GM23338 (cell line): ENCODE measurements at regions not wholly inside any gene's neighbourhood (a gene's known extent, or its start where the extent isn't known, plus 50 kb on each side); places are given as distances from the start of the nearest gene placed in this dataset.

ENCODE experiments used
- ATAC-seq: fragments of 200-7000 bp; cut with Tn5 transposase; 3 replicates; pipeline ENCODE4 v1.9.1; 2020
- DNase-seq: peaks from one replicate; pipeline ENCODE4 v3.0.0-alpha.2; 2015; ENCODE audit warnings: low spot score
- H2AFZ ChIP-seq: fragments of 200-600 bp; sonication (generic); 2 replicates; pipeline ENCODE4 v1.8.0; 2016; ENCODE audit warnings: antibody characterized with exemption, mild to moderate bottlenecking, moderate library complexity
- H3F3A ChIP-seq: fragments of 200-600 bp; sonication (generic); replicated peaks from 2 replicates; pipeline ENCODE4 v1.8.0; 2017; ENCODE audit warnings: antibody characterized with exemption, mixed run types, low read depth
- H3K27ac ChIP-seq: fragments of 200-600 bp; sonication (generic); 2 replicates; pipeline ENCODE4 v1.6.1; 2016; ENCODE audit warnings: low read depth
- H3K27me3 ChIP-seq: fragments of 200-600 bp; sonication (generic); 2 replicates; pipeline ENCODE4 v1.8.0; 2016; ENCODE audit warnings: mild to moderate bottlenecking, mixed run types, moderate library complexity; ENCODE audit not compliant: insufficient read depth
- H3K36me3 ChIP-seq: fragments of 200-600 bp; sonication (generic); 2 replicates; pipeline ENCODE4 v1.8.0; 2016; ENCODE audit warnings: mild to moderate bottlenecking; ENCODE audit not compliant: insufficient read depth
- H3K4me1 ChIP-seq: fragments of 200-600 bp; sonication (generic); 2 replicates; pipeline ENCODE4 v1.8.0; 2016; ENCODE audit warnings: mild to moderate bottlenecking, moderate library complexity; ENCODE audit not compliant: insufficient read depth
- H3K4me2 ChIP-seq: fragments of 200-600 bp; sonication (generic); 2 replicates; pipeline ENCODE4 v1.7.1; 2017; ENCODE audit warnings: mixed run types
- H3K4me3 ChIP-seq: fragments of 200-600 bp; sonication (generic); 2 replicates; pipeline ENCODE4 v1.6.1; 2016; ENCODE audit warnings: mixed run types
- H3K79me2 ChIP-seq: fragments of 200-600 bp; sonication (generic); replicated peaks from 2 replicates; pipeline ENCODE4 v1.8.0; 2017; ENCODE audit warnings: mild to moderate bottlenecking; ENCODE audit not compliant: insufficient read depth
- H3K9me2 ChIP-seq: fragments of 200-600 bp; sonication (generic); 2 replicates; pipeline ENCODE4 v1.8.0; 2017; ENCODE audit not compliant: insufficient read depth
- H4K20me1 ChIP-seq: fragments of 200-600 bp; sonication (generic); replicated peaks from 2 replicates; pipeline ENCODE4 v1.8.0; 2017; ENCODE audit warnings: mild to moderate bottlenecking; ENCODE audit not compliant: insufficient read depth
- H3K27ac Mint-ChIP-seq: 2 replicates; pipeline ENCODE4 v1.8.0; 2020; ENCODE audit warnings: inconsistent platforms, mild to moderate bottlenecking, moderate library complexity, mixed read lengths
- H3K27me3 Mint-ChIP-seq: 3 replicates; pipeline ENCODE4 v1.8.0; 2022; ENCODE audit warnings: low read depth, mild to moderate bottlenecking, moderate library complexity, mixed read lengths, inconsistent platforms; ENCODE audit not compliant: insufficient read depth, poor library complexity
- H3K36me3 Mint-ChIP-seq: 3 replicates; pipeline ENCODE4 v1.8.0; 2021; ENCODE audit warnings: low read depth, mild to moderate bottlenecking, inconsistent platforms, moderate library complexity, mixed read lengths
- H3K4me1 Mint-ChIP-seq: 3 replicates; pipeline ENCODE4 v1.8.0; 2020; ENCODE audit warnings: mild to moderate bottlenecking, inconsistent platforms, mixed read lengths
- H3K4me3 Mint-ChIP-seq: 3 replicates; pipeline ENCODE4 v1.8.0; 2021; ENCODE audit warnings: moderate library complexity, mild to moderate bottlenecking, inconsistent platforms, mixed read lengths
- H3K9me3 Mint-ChIP-seq: 3 replicates; pipeline ENCODE4 v1.8.0; 2020; ENCODE audit warnings: moderate library complexity, mild to moderate bottlenecking, inconsistent platforms, mixed read lengths
- EZH2 ChIP-seq: fragments of 200-600 bp; sonication (generic); IDR thresholded peaks from one replicate; pipeline ENCODE4 v1.8.0; 2017; ENCODE audit warnings: antibody characterized with exemption, mild to moderate bottlenecking, low read depth; ENCODE audit not compliant: unreplicated experiment
- EZH2phosphoT487 ChIP-seq: fragments of 200-600 bp; sonication (generic); IDR thresholded peaks from one replicate; pipeline ENCODE4 v1.8.1; 2018; ENCODE audit warnings: antibody characterized with exemption; ENCODE audit not compliant: unreplicated experiment
- NANOG ChIP-seq: IDR thresholded peaks from 2 replicates; pipeline ENCODE4 v1.6.1; 2016; ENCODE audit warnings: antibody characterized with exemption, borderline replicate concordance
- STAT1 ChIP-seq: IDR thresholded peaks from one replicate; pipeline ENCODE4 v1.6.1; 2016; ENCODE audit warnings: antibody characterized with exemption; ENCODE audit not compliant: unreplicated experiment
- TF ChIP-seq, protein P1 (sequence below): IDR thresholded peaks from one replicate; pipeline ENCODE4 v1.6.1; 2018; ENCODE audit warnings: antibody characterized with exemption; ENCODE audit not compliant: unreplicated experiment
- TF ChIP-seq, protein P2 (sequence below): fragments of 250-450 bp; sonication (Bioruptor Pico); IDR thresholded peaks from 2 replicates; pipeline ENCODE4 v1.5.0; 2020; ENCODE audit warnings: mild to moderate bottlenecking, moderate library complexity
- TF ChIP-seq, protein P3 (sequence below), 2 experiments: fragments of 200-600 bp in 1 of 2; sonication (generic) in 1 of 2; conservative IDR thresholded peaks; 2 replicates each; pipeline versions ENCODE4 v1.5.1 to v1.6.1; 2016 to 2017; ENCODE audit warnings: antibody characterized with exemption in 2 of 2, low read depth in 2 of 2, mild to moderate bottlenecking in 2 of 2, moderate library complexity in 1 of 2
- TF ChIP-seq, protein P4 (sequence below): IDR thresholded peaks from 2 replicates; pipeline ENCODE4 v1.6.1; 2016; ENCODE audit warnings: antibody characterized with exemption

DNA sequence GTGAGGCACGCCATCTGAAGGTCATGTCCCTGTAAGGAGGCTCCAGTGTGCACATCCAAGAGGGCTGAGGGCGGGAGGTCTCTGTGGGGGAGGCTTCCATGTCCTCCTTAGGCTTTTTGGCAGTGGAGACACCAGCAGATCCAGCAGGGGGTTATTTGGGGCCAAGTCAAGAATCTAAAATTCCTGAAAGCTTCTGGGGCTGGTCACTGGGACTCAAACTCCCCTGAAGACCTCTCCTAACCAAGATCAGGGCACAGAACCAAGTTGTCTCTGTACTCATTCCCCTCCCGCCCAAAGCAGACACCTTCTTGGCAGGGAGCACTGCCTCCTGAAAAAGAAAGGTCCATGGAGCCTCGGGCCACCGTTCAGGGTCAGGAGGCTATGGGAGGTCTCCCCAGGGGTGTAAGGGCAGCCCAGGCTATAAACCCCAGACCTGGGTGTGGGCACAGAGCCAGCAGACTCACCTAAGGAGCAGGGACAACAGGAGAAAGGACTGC lies 127.4 kb upstream of the ADRA1B start (continued):
- TF ChIP-seq, protein P1, sequence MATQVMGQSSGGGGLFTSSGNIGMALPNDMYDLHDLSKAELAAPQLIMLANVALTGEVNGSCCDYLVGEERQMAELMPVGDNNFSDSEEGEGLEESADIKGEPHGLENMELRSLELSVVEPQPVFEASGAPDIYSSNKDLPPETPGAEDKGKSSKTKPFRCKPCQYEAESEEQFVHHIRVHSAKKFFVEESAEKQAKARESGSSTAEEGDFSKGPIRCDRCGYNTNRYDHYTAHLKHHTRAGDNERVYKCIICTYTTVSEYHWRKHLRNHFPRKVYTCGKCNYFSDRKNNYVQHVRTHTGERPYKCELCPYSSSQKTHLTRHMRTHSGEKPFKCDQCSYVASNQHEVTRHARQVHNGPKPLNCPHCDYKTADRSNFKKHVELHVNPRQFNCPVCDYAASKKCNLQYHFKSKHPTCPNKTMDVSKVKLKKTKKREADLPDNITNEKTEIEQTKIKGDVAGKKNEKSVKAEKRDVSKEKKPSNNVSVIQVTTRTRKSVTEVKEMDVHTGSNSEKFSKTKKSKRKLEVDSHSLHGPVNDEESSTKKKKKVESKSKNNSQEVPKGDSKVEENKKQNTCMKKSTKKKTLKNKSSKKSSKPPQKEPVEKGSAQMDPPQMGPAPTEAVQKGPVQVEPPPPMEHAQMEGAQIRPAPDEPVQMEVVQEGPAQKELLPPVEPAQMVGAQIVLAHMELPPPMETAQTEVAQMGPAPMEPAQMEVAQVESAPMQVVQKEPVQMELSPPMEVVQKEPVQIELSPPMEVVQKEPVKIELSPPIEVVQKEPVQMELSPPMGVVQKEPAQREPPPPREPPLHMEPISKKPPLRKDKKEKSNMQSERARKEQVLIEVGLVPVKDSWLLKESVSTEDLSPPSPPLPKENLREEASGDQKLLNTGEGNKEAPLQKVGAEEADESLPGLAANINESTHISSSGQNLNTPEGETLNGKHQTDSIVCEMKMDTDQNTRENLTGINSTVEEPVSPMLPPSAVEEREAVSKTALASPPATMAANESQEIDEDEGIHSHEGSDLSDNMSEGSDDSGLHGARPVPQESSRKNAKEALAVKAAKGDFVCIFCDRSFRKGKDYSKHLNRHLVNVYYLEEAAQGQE, result no peak
- TF ChIP-seq NANOG, result no peak
- no peak for TF ChIP-seq EZH2phosphoT487
- no peak for TF ChIP-seq EZH2

DNA sequence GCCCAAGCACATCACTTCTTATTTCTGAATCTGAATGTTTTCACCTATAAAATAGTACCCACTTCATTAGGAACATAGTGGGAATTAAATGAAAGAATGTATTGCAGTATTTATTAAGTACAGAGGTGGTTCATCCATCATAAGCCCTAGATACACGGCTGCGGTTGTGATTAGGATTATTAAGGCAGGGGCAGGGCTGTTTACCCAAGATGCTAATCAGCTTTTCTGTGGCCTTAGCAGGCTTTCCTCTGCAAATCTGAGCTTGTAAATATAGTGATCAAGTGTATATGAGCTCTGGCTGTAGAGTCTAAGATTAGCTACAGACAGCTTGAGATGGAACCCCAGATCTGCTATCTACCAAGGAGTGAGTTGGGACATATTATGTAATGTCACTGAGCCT lies 124.1 kb upstream of the ADRA1B start:
- TF ChIP-seq NANOG (no peak), STAT1 (no peak)
- TF ChIP-seq, protein P2, sequence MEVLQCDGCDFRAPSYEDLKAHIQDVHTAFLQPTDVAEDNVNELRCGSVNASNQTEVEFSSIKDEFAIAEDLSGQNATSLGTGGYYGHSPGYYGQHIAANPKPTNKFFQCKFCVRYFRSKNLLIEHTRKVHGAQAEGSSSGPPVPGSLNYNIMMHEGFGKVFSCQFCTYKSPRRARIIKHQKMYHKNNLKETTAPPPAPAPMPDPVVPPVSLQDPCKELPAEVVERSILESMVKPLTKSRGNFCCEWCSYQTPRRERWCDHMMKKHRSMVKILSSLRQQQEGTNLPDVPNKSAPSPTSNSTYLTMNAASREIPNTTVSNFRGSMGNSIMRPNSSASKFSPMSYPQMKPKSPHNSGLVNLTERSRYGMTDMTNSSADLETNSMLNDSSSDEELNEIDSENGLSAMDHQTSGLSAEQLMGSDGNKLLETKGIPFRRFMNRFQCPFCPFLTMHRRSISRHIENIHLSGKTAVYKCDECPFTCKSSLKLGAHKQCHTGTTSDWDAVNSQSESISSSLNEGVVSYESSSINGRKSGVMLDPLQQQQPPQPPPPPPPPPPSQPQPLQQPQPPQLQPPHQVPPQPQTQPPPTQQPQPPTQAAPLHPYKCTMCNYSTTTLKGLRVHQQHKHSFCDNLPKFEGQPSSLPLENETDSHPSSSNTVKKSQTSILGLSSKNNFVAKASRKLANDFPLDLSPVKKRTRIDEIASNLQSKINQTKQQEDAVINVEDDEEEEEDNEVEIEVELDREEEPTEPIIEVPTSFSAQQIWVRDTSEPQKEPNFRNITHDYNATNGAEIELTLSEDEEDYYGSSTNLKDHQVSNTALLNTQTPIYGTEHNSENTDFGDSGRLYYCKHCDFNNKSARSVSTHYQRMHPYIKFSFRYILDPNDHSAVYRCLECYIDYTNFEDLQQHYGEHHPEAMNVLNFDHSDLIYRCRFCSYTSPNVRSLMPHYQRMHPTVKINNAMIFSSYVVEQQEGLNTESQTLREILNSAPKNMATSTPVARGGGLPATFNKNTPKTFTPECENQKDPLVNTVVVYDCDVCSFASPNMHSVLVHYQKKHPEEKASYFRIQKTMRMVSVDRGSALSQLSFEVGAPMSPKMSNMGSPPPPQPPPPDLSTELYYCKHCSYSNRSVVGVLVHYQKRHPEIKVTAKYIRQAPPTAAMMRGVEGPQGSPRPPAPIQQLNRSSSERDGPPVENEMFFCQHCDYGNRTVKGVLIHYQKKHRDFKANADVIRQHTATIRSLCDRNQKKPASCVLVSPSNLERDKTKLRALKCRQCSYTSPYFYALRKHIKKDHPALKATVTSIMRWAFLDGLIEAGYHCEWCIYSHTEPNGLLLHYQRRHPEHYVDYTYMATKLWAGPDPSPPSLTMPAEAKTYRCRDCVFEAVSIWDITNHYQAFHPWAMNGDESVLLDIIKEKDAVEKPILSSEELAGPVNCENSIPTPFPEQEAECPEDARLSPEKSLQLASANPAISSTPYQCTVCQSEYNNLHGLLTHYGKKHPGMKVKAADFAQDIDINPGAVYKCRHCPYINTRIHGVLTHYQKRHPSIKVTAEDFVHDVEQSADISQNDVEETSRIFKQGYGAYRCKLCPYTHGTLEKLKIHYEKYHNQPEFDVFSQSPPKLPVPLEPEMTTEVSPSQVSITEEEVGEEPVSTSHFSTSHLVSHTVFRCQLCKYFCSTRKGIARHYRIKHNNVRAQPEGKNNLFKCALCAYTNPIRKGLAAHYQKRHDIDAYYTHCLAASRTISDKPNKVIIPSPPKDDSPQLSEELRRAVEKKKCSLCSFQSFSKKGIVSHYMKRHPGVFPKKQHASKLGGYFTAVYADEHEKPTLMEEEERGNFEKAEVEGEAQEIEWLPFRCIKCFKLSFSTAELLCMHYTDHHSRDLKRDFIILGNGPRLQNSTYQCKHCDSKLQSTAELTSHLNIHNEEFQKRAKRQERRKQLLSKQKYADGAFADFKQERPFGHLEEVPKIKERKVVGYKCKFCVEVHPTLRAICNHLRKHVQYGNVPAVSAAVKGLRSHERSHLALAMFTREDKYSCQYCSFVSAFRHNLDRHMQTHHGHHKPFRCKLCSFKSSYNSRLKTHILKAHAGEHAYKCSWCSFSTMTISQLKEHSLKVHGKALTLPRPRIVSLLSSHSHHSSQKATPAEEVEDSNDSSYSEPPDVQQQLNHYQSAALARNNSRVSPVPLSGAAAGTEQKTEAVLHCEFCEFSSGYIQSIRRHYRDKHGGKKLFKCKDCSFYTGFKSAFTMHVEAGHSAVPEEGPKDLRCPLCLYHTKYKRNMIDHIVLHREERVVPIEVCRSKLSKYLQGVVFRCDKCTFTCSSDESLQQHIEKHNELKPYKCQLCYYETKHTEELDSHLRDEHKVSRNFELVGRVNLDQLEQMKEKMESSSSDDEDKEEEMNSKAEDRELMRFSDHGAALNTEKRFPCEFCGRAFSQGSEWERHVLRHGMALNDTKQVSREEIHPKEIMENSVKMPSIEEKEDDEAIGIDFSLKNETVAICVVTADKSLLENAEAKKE, result no peak
- TF ChIP-seq, protein P3, sequence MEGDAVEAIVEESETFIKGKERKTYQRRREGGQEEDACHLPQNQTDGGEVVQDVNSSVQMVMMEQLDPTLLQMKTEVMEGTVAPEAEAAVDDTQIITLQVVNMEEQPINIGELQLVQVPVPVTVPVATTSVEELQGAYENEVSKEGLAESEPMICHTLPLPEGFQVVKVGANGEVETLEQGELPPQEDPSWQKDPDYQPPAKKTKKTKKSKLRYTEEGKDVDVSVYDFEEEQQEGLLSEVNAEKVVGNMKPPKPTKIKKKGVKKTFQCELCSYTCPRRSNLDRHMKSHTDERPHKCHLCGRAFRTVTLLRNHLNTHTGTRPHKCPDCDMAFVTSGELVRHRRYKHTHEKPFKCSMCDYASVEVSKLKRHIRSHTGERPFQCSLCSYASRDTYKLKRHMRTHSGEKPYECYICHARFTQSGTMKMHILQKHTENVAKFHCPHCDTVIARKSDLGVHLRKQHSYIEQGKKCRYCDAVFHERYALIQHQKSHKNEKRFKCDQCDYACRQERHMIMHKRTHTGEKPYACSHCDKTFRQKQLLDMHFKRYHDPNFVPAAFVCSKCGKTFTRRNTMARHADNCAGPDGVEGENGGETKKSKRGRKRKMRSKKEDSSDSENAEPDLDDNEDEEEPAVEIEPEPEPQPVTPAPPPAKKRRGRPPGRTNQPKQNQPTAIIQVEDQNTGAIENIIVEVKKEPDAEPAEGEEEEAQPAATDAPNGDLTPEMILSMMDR (conservative IDR thresholded peaks at IDR 0.05; ENCODE audit: low read depth in 2 of 2), result no peak
- TF ChIP-seq, protein P4, sequence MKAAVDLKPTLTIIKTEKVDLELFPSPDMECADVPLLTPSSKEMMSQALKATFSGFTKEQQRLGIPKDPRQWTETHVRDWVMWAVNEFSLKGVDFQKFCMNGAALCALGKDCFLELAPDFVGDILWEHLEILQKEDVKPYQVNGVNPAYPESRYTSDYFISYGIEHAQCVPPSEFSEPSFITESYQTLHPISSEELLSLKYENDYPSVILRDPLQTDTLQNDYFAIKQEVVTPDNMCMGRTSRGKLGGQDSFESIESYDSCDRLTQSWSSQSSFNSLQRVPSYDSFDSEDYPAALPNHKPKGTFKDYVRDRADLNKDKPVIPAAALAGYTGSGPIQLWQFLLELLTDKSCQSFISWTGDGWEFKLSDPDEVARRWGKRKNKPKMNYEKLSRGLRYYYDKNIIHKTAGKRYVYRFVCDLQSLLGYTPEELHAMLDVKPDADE, result no peak
- TF ChIP-seq, protein P1, result no peak
- no peaks in the 10 kb centered on the region for H3K4me1 Mint-ChIP-seq
- H3K9me2 ChIP-seq, result peaks cover 15% of the 10 kb centered on the region; the same call in 1 of the 2 replicates
- H2AFZ ChIP-seq, result no peak overlapping the region
- H3K36me3 Mint-ChIP-seq, result no peaks in the 10 kb centered on the region
- H3K4me3 Mint-ChIP-seq, result no peak overlapping the region
- no peak for ATAC-seq
- H3K27me3 Mint-ChIP-seq, result peaks cover 4% of the 10 kb centered on the region
- no peaks in the 10 kb centered on the region for H3K36me3 ChIP-seq
- H3K27me3 ChIP-seq, result no peaks in the 10 kb centered on the region
- no peak overlapping the region for H3K4me3 ChIP-seq
- no peaks in the 10 kb centered on the region for H3K79me2 ChIP-seq
- no peaks in the 10 kb centered on the region for H4K20me1 ChIP-seq
- H3K4me2 ChIP-seq, result no peak overlapping the region
- no peak overlapping the region for H3K27ac ChIP-seq
- H3K9me3 Mint-ChIP-seq, result no peaks in the 10 kb centered on the region
- H3K27ac Mint-ChIP-seq, result no peak overlapping the region
- no peaks in the 10 kb centered on the region for H3K4me1 ChIP-seq
- DNase-seq, result no peak
- no peaks in the 10 kb centered on the region for H3F3A ChIP-seq
